DOHH2 (cell line): ENCODE measurements at regions not wholly inside any gene's neighbourhood (a gene's known extent, or its start where the extent isn't known, plus 50 kb on each side); places are given as distances from the start of the nearest gene placed in this dataset.

Experiments
- H3F3A ChIP-seq: fragments of 200-600 bp; sonication (generic), shearing (Covaris generic); 2 replicates; pipeline ENCODE4 v1.6.0; 2016; ENCODE audit warnings: antibody characterized with exemption, mild to moderate bottlenecking; ENCODE audit not compliant: control insufficient read depth, insufficient read depth
- H3K27ac ChIP-seq: fragments of 200-600 bp; sonication (generic); 2 replicates; pipeline ENCODE4 v1.5.1; 2014; ENCODE audit warnings: low read depth, mild to moderate bottlenecking, low read length, moderate library complexity
- H3K27me3 ChIP-seq: fragments of 200-600 bp; sonication (generic); 2 replicates; pipeline ENCODE4 v1.6.1; 2014; ENCODE audit warnings: mild to moderate bottlenecking, low read length, mixed read lengths; ENCODE audit not compliant: control insufficient read depth
- H3K36me3 ChIP-seq: fragments of 200-600 bp; sonication (generic); 2 replicates; pipeline ENCODE4 v1.6.1; 2014; ENCODE audit warnings: mild to moderate bottlenecking, low read length, moderate library complexity, mixed read lengths; ENCODE audit not compliant: control insufficient read depth
- H3K4me1 ChIP-seq: fragments of 200-600 bp; sonication (generic); 2 replicates; pipeline ENCODE4 v1.6.1; 2014; ENCODE audit warnings: mild to moderate bottlenecking, low read length, mixed read lengths; ENCODE audit not compliant: control insufficient read depth
- H3K4me2 ChIP-seq: fragments of 200-600 bp; sonication (generic); 2 replicates; pipeline ENCODE4 v1.6.0; 2014; ENCODE audit warnings: mild to moderate bottlenecking, low read length, moderate library complexity
- H3K4me3 ChIP-seq: fragments of 200-600 bp; sonication (generic); 2 replicates; pipeline ENCODE4 v1.5.1; 2014; ENCODE audit warnings: mild to moderate bottlenecking, low read length, mixed read lengths
- H3K79me2 ChIP-seq: fragments of 200-600 bp; sonication (generic); 2 replicates; pipeline ENCODE4 v1.6.1; 2014; ENCODE audit warnings: mild to moderate bottlenecking, low read length, mixed read lengths; ENCODE audit not compliant: control insufficient read depth
- H3K9me2 ChIP-seq: fragments of 200-600 bp; sonication (generic); replicated peaks from 2 replicates; pipeline ENCODE4 v1.6.1; 2014; ENCODE audit warnings: mild to moderate bottlenecking, low read length, mixed read lengths; ENCODE audit not compliant: control insufficient read depth
- H3K9me3 ChIP-seq: fragments of 200-600 bp; sonication (generic); 2 replicates; pipeline ENCODE4 v1.6.1; 2014; ENCODE audit warnings: antibody characterized with exemption, low read length, mixed read lengths; ENCODE audit not compliant: control insufficient read depth, insufficient read depth
- H4K20me1 ChIP-seq: fragments of 200-600 bp; sonication (generic); 2 replicates; pipeline ENCODE4 v1.6.0; 2014; ENCODE audit warnings: low read depth, mild to moderate bottlenecking, antibody characterized with exemption, low read length, moderate library complexity; ENCODE audit not compliant: control insufficient read depth, insufficient read depth
- EZH2phosphoT487 ChIP-seq: fragments of 200-600 bp; sonication (generic); IDR thresholded peaks from 2 replicates; pipeline ENCODE4 v1.6.1; 2017; ENCODE audit warnings: borderline replicate concordance, mild to moderate bottlenecking, antibody characterized with exemption, low read length, moderate library complexity, mixed read lengths
- TF ChIP-seq, protein P1 (sequence below): fragments of 200-600 bp; sonication (generic); IDR thresholded peaks from one replicate; pipeline ENCODE4 v1.5.1; 2014; ENCODE audit warnings: antibody characterized with exemption, mild to moderate bottlenecking, low read depth, low read length; ENCODE audit not compliant: poor library complexity, severe bottlenecking

DNA sequence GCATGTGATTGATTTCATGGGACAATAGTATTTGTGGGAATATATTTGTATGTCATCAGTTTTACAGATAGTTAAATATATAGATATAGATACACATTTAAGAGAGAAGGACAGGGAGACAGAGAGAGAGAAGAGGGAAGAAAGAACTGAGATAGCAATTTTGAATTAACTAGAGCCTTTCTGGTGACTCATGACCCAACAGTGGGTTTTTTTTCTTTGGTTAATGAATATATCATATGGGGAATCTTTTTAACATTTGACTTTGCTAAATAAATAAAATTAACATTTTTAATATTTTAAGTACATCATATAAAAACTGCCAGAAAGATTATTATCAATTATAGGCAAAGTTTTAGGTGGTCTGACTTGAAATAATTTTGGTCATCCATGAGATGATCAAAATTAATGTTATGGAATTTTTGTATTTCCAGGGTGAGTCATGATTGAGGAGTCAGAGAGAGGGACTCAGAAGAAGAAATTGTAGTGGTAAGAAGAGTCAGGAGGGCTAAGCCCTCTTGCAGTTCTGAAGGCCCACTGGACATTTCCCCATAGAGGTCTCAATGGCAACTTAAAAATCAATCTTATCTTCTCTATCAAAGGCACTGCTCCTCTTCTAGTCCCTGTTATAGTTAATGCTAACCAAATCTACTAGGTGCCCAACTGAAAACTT, 508.1 kb upstream of the MAP3K7 start:
- H3K9me2 ChIP-seq: no peaks in the 10 kb centered on the region
- peaks cover 3% of the 10 kb centered on the region; the same call in 1 of the 2 replicates for H3K27me3 ChIP-seq
- H3K27ac ChIP-seq: no peak overlapping the region
- H3K36me3 ChIP-seq: no peaks in the 10 kb centered on the region
- no peaks in the 10 kb centered on the region for H3K9me3 ChIP-seq
- H3F3A ChIP-seq: no peaks in the 10 kb centered on the region
- TF ChIP-seq, protein P1, sequence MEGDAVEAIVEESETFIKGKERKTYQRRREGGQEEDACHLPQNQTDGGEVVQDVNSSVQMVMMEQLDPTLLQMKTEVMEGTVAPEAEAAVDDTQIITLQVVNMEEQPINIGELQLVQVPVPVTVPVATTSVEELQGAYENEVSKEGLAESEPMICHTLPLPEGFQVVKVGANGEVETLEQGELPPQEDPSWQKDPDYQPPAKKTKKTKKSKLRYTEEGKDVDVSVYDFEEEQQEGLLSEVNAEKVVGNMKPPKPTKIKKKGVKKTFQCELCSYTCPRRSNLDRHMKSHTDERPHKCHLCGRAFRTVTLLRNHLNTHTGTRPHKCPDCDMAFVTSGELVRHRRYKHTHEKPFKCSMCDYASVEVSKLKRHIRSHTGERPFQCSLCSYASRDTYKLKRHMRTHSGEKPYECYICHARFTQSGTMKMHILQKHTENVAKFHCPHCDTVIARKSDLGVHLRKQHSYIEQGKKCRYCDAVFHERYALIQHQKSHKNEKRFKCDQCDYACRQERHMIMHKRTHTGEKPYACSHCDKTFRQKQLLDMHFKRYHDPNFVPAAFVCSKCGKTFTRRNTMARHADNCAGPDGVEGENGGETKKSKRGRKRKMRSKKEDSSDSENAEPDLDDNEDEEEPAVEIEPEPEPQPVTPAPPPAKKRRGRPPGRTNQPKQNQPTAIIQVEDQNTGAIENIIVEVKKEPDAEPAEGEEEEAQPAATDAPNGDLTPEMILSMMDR: no peak
- no peak for TF ChIP-seq EZH2phosphoT487
- H3K4me1 ChIP-seq: no peaks in the 10 kb centered on the region
- no peak overlapping the region for H3K4me3 ChIP-seq
- 0 out of 2 replicates have a peak, but pooled peaks cover 4% of the 10 kb centered on the region for H4K20me1 ChIP-seq
- no peak overlapping the region for H3K4me2 ChIP-seq
- no peaks in the 10 kb centered on the region for H3K79me2 ChIP-seq

DNA sequence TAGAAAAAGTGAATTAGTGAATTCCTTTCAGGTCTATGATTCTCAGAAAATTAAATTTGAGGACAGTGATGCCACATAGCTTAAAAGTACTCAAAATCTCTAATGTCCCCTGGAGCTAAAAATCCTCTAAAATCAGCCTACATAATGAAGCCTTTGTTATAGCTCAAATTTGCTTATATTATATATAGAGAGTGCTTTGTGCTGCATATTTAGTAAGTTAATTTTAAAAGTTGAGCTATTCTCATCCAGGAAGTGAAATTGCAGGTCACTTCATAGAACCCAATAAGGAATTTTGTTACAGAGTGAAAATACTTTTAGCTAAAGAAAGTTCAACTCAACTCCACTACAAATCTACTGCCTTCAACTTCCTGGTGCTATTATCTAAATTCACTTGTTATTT, 507.5 kb upstream of the MAP3K7 start:
- Histone ChIP-seq H3K27ac (no peak overlapping the region), H3K4me1 (no peaks in the 10 kb centered on the region), H3F3A (no peaks in the 10 kb centered on the region), H3K79me2 (no peaks in the 10 kb centered on the region), H3K27me3 (peaks cover 3% of the 10 kb centered on the region; the same call in 1 of the 2 replicates), H4K20me1 (0 out of 2 replicates have a peak, but pooled peaks cover 4% of the 10 kb centered on the region), H3K9me3 (no peaks in the 10 kb centered on the region), H3K4me3 (no peak overlapping the region), H3K36me3 (no peaks in the 10 kb centered on the region), H3K9me2 (no peaks in the 10 kb centered on the region), H3K4me2 (no peak overlapping the region)
- TF ChIP-seq, protein P1: no peak
- TF ChIP-seq EZH2phosphoT487: no peak

DNA sequence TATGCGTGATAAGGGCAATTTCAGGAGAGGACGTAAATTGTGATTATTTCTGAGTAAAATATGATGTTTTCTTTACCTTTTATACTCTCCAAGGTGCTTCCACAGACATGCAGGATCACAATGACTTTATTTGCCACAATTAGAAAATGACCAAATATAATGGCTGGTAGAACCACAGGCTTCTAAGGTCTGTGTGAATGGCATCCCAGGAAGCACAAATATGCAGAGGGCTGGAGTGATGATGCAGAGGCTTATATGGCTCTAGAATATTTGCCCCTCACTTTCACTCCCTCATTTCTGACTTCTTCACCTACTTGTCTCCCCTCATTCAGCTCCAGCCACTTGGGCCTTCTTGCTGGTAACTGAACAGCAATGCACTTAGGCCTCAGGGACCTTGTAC, 502.1 kb upstream of the MAP3K7 start:
- Histone ChIP-seq H3K4me2 (no peak overlapping the region), H3K4me1 (no peaks in the 10 kb centered on the region), H3K4me3 (no peak overlapping the region), H3K79me2 (no peaks in the 10 kb centered on the region), H3K27me3 (peaks cover 3% of the 10 kb centered on the region; the same call in 1 of the 2 replicates), H3K9me2 (no peaks in the 10 kb centered on the region), H3K36me3 (no peaks in the 10 kb centered on the region), H4K20me1 (no peaks in the 10 kb centered on the region), H3K9me3 (no peaks in the 10 kb centered on the region), H3F3A (no peaks in the 10 kb centered on the region), H3K27ac (no peak overlapping the region)
- TF ChIP-seq, protein P1: no peak
- TF ChIP-seq EZH2phosphoT487: no peak
